ENCODE measurements at regions not wholly inside any gene's neighbourhood (a gene's known extent, or its start where the extent isn't known, plus 50 kb on each side); places are given as distances from the start of the nearest gene placed in this dataset.
A peak's percentile ranks its signal among the peaks of the same experiment; 100 is the strongest.

DNA sequence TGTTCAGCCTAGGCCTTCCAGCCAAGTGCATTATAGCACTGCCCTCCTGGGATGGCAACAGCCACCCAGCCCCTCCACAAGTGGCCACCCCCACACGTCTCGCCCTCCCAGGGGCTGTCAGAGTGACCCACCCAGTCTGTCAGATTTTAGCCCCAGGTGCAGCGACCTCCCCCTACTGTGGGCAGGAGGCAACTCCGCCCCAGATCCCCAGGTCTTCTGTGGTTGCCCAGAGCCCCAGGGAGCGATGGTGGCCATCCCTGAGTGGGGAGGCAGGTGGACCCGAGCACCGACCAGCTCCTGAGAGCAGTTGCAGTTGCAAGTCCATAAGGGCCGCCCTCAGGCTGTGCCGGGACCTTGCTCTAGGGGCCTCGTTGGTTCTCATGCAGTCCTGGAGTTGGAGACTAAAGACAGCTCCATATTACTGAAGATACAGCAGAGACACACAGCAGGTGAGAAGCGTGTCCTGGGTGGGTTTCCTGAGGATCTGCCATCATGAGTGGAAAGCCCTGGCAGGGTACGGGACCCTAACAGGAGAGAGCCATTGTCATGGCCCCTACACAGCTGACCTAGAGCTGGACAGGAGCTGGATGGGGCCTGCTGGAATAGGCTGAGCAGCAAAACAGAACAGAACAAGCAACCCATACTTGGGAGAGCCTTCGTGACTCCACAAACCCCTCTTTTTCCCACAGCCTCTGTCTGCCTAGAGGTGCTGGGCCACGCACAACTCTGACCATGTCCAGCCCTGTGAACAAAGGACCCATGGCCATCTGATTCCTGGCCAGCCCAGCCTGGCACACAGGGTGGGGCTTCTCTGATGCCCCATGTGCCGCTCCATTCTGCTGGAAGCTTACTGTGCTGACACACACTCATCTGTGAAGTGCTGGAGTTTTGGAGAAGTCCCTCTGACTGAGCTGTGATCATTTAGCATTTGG lies 110.3 kb upstream of the ALDH1A3 start:
- Histone ChIP-seq H3K27ac (no peak overlapping the region), H3K27me3 (no peaks in the 10 kb centered on the region), H3K36me3 (no peaks in the 10 kb centered on the region), H3K4me1 (no peaks in the 10 kb centered on the region), H3K4me3 (no peak overlapping the region), H3K9me3 (no peaks in the 10 kb centered on the region)
- intact Hi-C loops (cut with DNase I) = no loop called here
- TF ChIP-seq, protein P1, sequence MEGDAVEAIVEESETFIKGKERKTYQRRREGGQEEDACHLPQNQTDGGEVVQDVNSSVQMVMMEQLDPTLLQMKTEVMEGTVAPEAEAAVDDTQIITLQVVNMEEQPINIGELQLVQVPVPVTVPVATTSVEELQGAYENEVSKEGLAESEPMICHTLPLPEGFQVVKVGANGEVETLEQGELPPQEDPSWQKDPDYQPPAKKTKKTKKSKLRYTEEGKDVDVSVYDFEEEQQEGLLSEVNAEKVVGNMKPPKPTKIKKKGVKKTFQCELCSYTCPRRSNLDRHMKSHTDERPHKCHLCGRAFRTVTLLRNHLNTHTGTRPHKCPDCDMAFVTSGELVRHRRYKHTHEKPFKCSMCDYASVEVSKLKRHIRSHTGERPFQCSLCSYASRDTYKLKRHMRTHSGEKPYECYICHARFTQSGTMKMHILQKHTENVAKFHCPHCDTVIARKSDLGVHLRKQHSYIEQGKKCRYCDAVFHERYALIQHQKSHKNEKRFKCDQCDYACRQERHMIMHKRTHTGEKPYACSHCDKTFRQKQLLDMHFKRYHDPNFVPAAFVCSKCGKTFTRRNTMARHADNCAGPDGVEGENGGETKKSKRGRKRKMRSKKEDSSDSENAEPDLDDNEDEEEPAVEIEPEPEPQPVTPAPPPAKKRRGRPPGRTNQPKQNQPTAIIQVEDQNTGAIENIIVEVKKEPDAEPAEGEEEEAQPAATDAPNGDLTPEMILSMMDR (IDR thresholded peaks at IDR 0.05) = no peak
- DNase-seq (ENCODE audit: low spot score in 2 of 2) = peak in 1 of 2 donors; percentile 52

DNA sequence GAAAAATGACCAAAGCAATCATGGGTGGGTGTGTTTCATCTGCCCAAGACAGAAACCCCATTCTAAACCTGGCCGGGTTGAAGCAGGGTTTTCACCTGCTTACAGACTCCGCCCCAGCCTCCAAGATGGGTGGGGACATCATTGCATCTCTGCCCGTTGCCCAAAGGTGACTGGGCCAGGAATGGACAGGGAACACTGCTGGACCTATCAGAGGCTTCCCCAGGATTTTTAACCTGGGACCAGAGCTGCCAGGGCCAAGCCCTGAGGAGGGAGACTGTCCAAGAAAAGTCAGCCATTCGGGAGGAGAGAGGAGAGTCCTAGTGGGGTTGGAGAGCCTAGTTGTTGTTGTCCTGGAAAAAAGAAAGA lies 109.7 kb upstream of the ALDH1A3 start:
- H3K9me3 ChIP-seq = no peaks in the 10 kb centered on the region
- intact Hi-C loops (cut with DNase I) = no loop called here
- TF ChIP-seq, protein P1 (IDR thresholded peaks at IDR 0.05) = no peak
- peak in 1 of 2 donors; percentile 53 for DNase-seq (ENCODE audit: low spot score in 2 of 2)
- H3K4me1 ChIP-seq = no peaks in the 10 kb centered on the region
- H3K4me3 ChIP-seq = no peak overlapping the region
- no peaks in the 10 kb centered on the region for H3K36me3 ChIP-seq
- no peak overlapping the region for H3K27ac ChIP-seq
- H3K27me3 ChIP-seq = no peaks in the 10 kb centered on the region

DNA sequence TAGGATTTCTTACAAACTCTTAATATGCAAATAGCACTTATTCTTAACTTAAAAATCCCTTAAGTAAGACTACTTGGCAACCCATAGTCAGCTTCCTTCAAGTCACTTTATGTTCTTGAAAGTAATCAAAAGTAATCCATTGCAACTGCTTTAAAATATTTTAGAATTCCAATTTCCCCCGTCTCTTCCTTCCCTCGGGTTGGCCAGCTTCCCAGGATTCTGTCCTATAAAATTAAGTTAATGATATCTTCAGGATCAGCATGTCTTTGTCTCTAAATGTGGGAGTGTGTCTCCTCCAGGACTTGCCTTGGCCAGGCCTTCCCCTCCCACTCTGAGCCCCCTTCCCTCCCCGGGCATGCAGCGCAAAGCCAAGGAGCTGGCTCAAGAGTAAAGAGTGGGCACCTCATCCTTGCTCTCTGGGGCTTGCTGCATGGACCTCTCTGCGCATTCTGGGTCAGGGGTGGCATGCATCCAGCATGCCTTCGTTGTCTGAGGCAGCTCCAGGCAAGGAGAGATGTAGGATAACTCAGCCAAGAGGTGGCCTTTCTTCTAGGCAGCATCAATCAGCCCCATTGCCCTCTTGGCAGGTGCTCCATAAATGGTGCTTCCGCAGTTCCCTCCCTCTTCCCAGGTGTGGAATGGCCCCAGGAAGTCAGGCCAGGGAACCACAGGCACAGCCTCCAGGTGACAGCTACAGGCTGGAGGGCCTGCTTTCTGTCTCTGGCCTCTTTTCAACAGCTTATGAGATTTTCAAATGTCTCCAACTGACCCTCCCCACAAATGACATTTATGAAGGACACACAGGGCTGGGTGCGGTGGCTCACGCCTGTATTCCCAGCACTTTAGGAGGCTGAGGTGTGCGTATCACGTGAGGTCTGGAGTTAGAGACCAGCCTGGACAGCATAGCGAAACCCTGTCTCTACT lies 108.7 kb upstream of the ALDH1A3 start:
- no peak overlapping the region for H3K27ac ChIP-seq

DNA sequence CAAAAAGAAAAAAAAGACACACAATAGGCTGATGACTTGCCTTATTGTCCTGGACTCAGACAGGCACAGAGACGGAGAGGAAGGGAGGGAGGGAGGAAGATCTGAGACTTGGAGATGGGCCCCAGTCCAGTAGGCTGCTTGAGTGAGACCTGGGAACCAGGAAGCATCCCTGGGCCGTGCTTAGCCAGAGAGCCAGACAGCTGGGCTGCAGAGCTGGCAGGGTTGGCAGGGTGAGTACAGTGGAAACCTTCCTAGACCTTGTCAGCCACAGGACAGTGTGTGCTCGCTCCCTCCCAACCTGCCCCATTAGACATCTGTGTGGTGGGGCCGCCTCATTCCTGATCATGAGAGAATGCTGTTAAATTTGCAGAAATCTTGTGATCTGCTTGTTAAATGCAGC lies 107.9 kb upstream of the ALDH1A3 start:
- Histone ChIP-seq H3K27me3 (no peaks in the 10 kb centered on the region), H3K36me3 (no peaks in the 10 kb centered on the region), H3K9me3 (no peaks in the 10 kb centered on the region), H3K4me1 (no peaks in the 10 kb centered on the region), H3K4me3 (no peak overlapping the region), H3K27ac (no peak overlapping the region)
- TF ChIP-seq, protein P1 (IDR thresholded peaks at IDR 0.05) = no peak
- DNase-seq (ENCODE audit: low spot score in 2 of 2) = peak in 1 of 2 donors; percentile 35
- intact Hi-C loops (cut with DNase I) = no loop called here

More for the DNA sequence above, 108.7 kb upstream of the ALDH1A3 start:
- DNase-seq (ENCODE audit: low spot score in 2 of 2) = peak in 1 of 2 donors; percentile 37
- no peaks in the 10 kb centered on the region for H3K36me3 ChIP-seq
- TF ChIP-seq, protein P1 (IDR thresholded peaks at IDR 0.05) = no peak
- H3K4me1 ChIP-seq = no peaks in the 10 kb centered on the region
- H3K27me3 ChIP-seq = no peaks in the 10 kb centered on the region
- no peak overlapping the region for H3K4me3 ChIP-seq
- intact Hi-C loops (cut with DNase I) = no loop called here
- no peaks in the 10 kb centered on the region for H3K9me3 ChIP-seq

DNA sequence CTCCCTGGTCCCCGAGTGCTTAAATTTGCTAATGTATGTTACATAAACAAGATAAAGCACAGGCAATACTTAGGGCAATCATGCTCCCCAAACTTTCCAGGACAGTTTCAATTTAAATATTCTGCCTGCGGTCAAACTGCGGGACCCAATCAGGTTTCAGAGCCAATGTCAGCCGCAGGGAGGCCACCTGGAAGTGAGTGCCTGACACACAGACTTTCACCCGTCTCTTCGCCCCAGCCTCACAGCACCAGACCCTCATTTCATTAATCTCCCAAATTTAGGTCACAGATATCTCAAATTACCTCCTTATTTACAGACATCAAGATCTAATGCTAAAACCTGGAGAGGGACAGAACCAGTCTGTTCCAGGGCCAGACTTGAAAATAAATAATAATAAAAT lies 107.2 kb upstream of the ALDH1A3 start:
- Histone ChIP-seq H3K27ac (no peak overlapping the region), H3K36me3 (no peaks in the 10 kb centered on the region), H3K4me1 (no peaks in the 10 kb centered on the region), H3K27me3 (no peaks in the 10 kb centered on the region), H3K4me3 (no peak overlapping the region), H3K9me3 (no peaks in the 10 kb centered on the region)
- intact Hi-C loops (cut with DNase I) = no loop called here
- TF ChIP-seq, protein P1 (IDR thresholded peaks at IDR 0.05) = no peak
- peak in 1 of 2 donors; percentile 19 for DNase-seq (ENCODE audit: low spot score in 2 of 2)
